ENCODE measurements at regions not wholly inside any gene's neighbourhood (a gene's known extent, or its start where the extent isn't known, plus 50 kb on each side); places are given as distances from the start of the nearest gene placed in this dataset.

GRCh38 chr9:118594428-118594827 is 774.8 kb downstream of the BRINP1 start:
- H3K27ac ChIP-seq (ENCODE audit: low read depth, low read length) = no peak overlapping the region
- no peaks in the 10 kb centered on the region for H3K36me3 Mint-ChIP-seq
- H3K4me1 Mint-ChIP-seq = no peaks in the 10 kb centered on the region
- no peaks in the 10 kb centered on the region for H3K27me3 Mint-ChIP-seq
- intact Hi-C loops (cut with micrococcal nuclease) = loop anchor here (10.0 kb wide), 1 partner anchor 60 kb away; no protein-coding TSS in a partner anchor
- no peaks in the 10 kb centered on the region for H3K27me3 ChIP-seq (ENCODE audit: insufficient read depth, low read length)
- no peaks in the 10 kb centered on the region for H3K36me3 ChIP-seq (ENCODE audit: insufficient read depth, low read length)
- no peaks in the 10 kb centered on the region for H3K4me1 ChIP-seq (ENCODE audit: insufficient read depth, low read length)
- POLR2A ChIA-PET (ENCODE audit: partially characterized antibody) = no interaction called here
- H3K9me3 ChIP-seq (ENCODE audit: control insufficient read depth in 1 of 2, low read length in 2 of 2) = no peaks in the 10 kb centered on the region
- H3K4me3 Mint-ChIP-seq = no peak overlapping the region
- no peak overlapping the region for H3K27ac Mint-ChIP-seq
- H3K9me3 Mint-ChIP-seq = peaks cover 0 to 13% (median 3%) of the 10 kb centered on the region in 8 donors
- CTCF ChIA-PET (ENCODE audit: partially characterized antibody) = no interaction called here
- H3K4me3 ChIP-seq (ENCODE audit: low read length in 2 of 2) = no peak overlapping the region
- DNase-seq = no peak

- CTCF ChIA-PET (ENCODE audit: partially characterized antibody) = no interaction called here
- Mint-ChIP-seq H3K36me3 (no peaks in the 10 kb centered on the region), H3K4me1 (no peaks in the 10 kb centered on the region), H3K9me3 (peaks cover 0 to 13% (median under 1%) of the 10 kb centered on the region in 8 donors), H3K4me3 (no peak overlapping the region), H3K27me3 (no peaks in the 10 kb centered on the region), H3K27ac (no peak overlapping the region)
- intact Hi-C loops (cut with micrococcal nuclease) = loop anchor here (10.0 kb wide), 1 partner anchor 61 kb away; no protein-coding TSS in a partner anchor
- no peak for DNase-seq
- Histone ChIP-seq H3K4me1 (ENCODE audit: insufficient read depth, low read length) (no peaks in the 10 kb centered on the region), H3K4me3 (ENCODE audit: low read length in 2 of 2) (no peak overlapping the region), H3K27me3 (ENCODE audit: insufficient read depth, low read length) (no peaks in the 10 kb centered on the region), H3K27ac (ENCODE audit: low read depth, low read length) (no peak overlapping the region), H3K9me3 (ENCODE audit: control insufficient read depth in 1 of 2, low read length in 2 of 2) (no peaks in the 10 kb centered on the region), H3K36me3 (ENCODE audit: insufficient read depth, low read length) (no peaks in the 10 kb centered on the region)
- POLR2A ChIA-PET (ENCODE audit: partially characterized antibody) = no interaction called here
Measured at GRCh38 chr9:118595719-118596305, 773.4 kb downstream of the BRINP1 start.

GRCh38 chr9:118596374-118597015 is 772.7 kb downstream of the BRINP1 start:
- H3K9me3 Mint-ChIP-seq = peaks cover 0 to 13% (median under 1%) of the 10 kb centered on the region in 8 donors
- no peak overlapping the region for H3K4me3 Mint-ChIP-seq
- ChIA-PET POLR2A (ENCODE audit: partially characterized antibody) (no interaction called here), CTCF (ENCODE audit: partially characterized antibody) (no interaction called here)
- no peak overlapping the region for H3K27ac ChIP-seq (ENCODE audit: low read depth, low read length)
- no peaks in the 10 kb centered on the region for H3K4me1 ChIP-seq (ENCODE audit: insufficient read depth, low read length)
- intact Hi-C loops (cut with micrococcal nuclease) = loop anchor here (10.0 kb wide), 1 partner anchor 62 kb away; no protein-coding TSS in a partner anchor
- DNase-seq = no peak
- no peaks in the 10 kb centered on the region for H3K9me3 ChIP-seq (ENCODE audit: control insufficient read depth in 1 of 2, low read length in 2 of 2)
- no peaks in the 10 kb centered on the region for H3K36me3 ChIP-seq (ENCODE audit: insufficient read depth, low read length)
- no peaks in the 10 kb centered on the region for H3K36me3 Mint-ChIP-seq
- H3K4me1 Mint-ChIP-seq = no peaks in the 10 kb centered on the region
- H3K4me3 ChIP-seq (ENCODE audit: low read length in 2 of 2) = no peak overlapping the region
- H3K27ac Mint-ChIP-seq = no peak overlapping the region
- no peaks in the 10 kb centered on the region for H3K27me3 Mint-ChIP-seq
- H3K27me3 ChIP-seq (ENCODE audit: insufficient read depth, low read length) = no peaks in the 10 kb centered on the region

- no peak for DNase-seq
- Histone ChIP-seq H3K9me3 (ENCODE audit: control insufficient read depth in 1 of 2, low read length in 2 of 2) (no peaks in the 10 kb centered on the region), H3K4me3 (ENCODE audit: low read length in 2 of 2) (no peak overlapping the region), H3K4me1 (ENCODE audit: insufficient read depth, low read length) (no peaks in the 10 kb centered on the region), H3K36me3 (ENCODE audit: insufficient read depth, low read length) (no peaks in the 10 kb centered on the region), H3K27ac (ENCODE audit: low read depth, low read length) (no peak overlapping the region), H3K27me3 (ENCODE audit: insufficient read depth, low read length) (no peaks in the 10 kb centered on the region)
- Mint-ChIP-seq H3K4me3 (no peak overlapping the region), H3K27me3 (no peaks in the 10 kb centered on the region), H3K9me3 (peaks cover 0 to 11% (median 0%) of the 10 kb centered on the region in 8 donors), H3K27ac (no peak overlapping the region), H3K4me1 (no peaks in the 10 kb centered on the region), H3K36me3 (no peaks in the 10 kb centered on the region)
- ChIA-PET POLR2A (ENCODE audit: partially characterized antibody) (no interaction called here), CTCF (ENCODE audit: partially characterized antibody) (no interaction called here)
- intact Hi-C loops (cut with micrococcal nuclease) = no loop called here
Measured at GRCh38 chr9:118606668-118607067, 762.6 kb downstream of the BRINP1 start.

GRCh38 chr9:118609355-118610044 is 759.7 kb downstream of the BRINP1 start:
- no peaks in the 10 kb centered on the region for H3K4me1 ChIP-seq (ENCODE audit: insufficient read depth, low read length)
- H3K36me3 Mint-ChIP-seq = no peaks in the 10 kb centered on the region
- intact Hi-C loops (cut with micrococcal nuclease) = no loop called here
- H3K4me3 ChIP-seq (ENCODE audit: low read length in 2 of 2) = no peak overlapping the region
- H3K27ac ChIP-seq (ENCODE audit: low read depth, low read length) = no peak overlapping the region
- no peaks in the 10 kb centered on the region for H3K4me1 Mint-ChIP-seq
- H3K9me3 ChIP-seq (ENCODE audit: control insufficient read depth in 1 of 2, low read length in 2 of 2) = no peaks in the 10 kb centered on the region
- H3K27ac Mint-ChIP-seq = no peak overlapping the region
- H3K27me3 ChIP-seq (ENCODE audit: insufficient read depth, low read length) = no peaks in the 10 kb centered on the region
- no peak overlapping the region for H3K4me3 Mint-ChIP-seq
- CTCF ChIA-PET (ENCODE audit: partially characterized antibody) = no interaction called here
- no peaks in the 10 kb centered on the region for H3K27me3 Mint-ChIP-seq
- H3K36me3 ChIP-seq (ENCODE audit: insufficient read depth, low read length) = no peaks in the 10 kb centered on the region
- no peak for DNase-seq
- peaks cover 0 to 12% (median 4%) of the 10 kb centered on the region in 8 donors for H3K9me3 Mint-ChIP-seq
- POLR2A ChIA-PET (ENCODE audit: partially characterized antibody) = no interaction called here

GRCh38 chr9:118612201-118612600 is 757.0 kb downstream of the BRINP1 start:
- H3K27me3 Mint-ChIP-seq = no peaks in the 10 kb centered on the region

GRCh38 chr9:118613996-118614395 is 755.2 kb downstream of the BRINP1 start:
- no peak overlapping the region for H3K27ac ChIP-seq (ENCODE audit: low read depth, low read length)
- no peaks in the 10 kb centered on the region for H3K4me1 ChIP-seq (ENCODE audit: insufficient read depth, low read length)
- H3K36me3 ChIP-seq (ENCODE audit: insufficient read depth, low read length) = no peaks in the 10 kb centered on the region
- no peak overlapping the region for H3K27ac Mint-ChIP-seq
- H3K27me3 Mint-ChIP-seq = no peaks in the 10 kb centered on the region
- H3K4me3 ChIP-seq (ENCODE audit: low read length in 2 of 2) = no peak overlapping the region
- POLR2A ChIA-PET (ENCODE audit: partially characterized antibody) = no interaction called here
- no peaks in the 10 kb centered on the region for H3K36me3 Mint-ChIP-seq
- no peak for DNase-seq
- H3K27me3 ChIP-seq (ENCODE audit: insufficient read depth, low read length) = no peaks in the 10 kb centered on the region
- H3K9me3 Mint-ChIP-seq = peaks cover 0 to 14% (median 9%) of the 10 kb centered on the region in 8 donors
- no peaks in the 10 kb centered on the region for H3K4me1 Mint-ChIP-seq
- intact Hi-C loops (cut with micrococcal nuclease) = no loop called here
- no peaks in the 10 kb centered on the region for H3K9me3 ChIP-seq (ENCODE audit: control insufficient read depth in 1 of 2, low read length in 2 of 2)
- no peak overlapping the region for H3K4me3 Mint-ChIP-seq
- CTCF ChIA-PET (ENCODE audit: partially characterized antibody) = no interaction called here

More at GRCh38 chr9:118612201-118612600, 757.0 kb downstream of the BRINP1 start:
- intact Hi-C loops (cut with micrococcal nuclease) = no loop called here
- ChIA-PET POLR2A (ENCODE audit: partially characterized antibody) (no interaction called here), CTCF (ENCODE audit: partially characterized antibody) (no interaction called here)
- Mint-ChIP-seq H3K4me1 (no peaks in the 10 kb centered on the region), H3K4me3 (no peak overlapping the region), H3K9me3 (peaks cover 0 to 14% (median 5%) of the 10 kb centered on the region in 8 donors), H3K36me3 (no peaks in the 10 kb centered on the region), H3K27ac (no peak overlapping the region)
- DNase-seq = no peak
- Histone ChIP-seq H3K9me3 (ENCODE audit: control insufficient read depth in 1 of 2, low read length in 2 of 2) (no peaks in the 10 kb centered on the region), H3K36me3 (ENCODE audit: insufficient read depth, low read length) (no peaks in the 10 kb centered on the region), H3K4me3 (ENCODE audit: low read length in 2 of 2) (no peak overlapping the region), H3K27ac (ENCODE audit: low read depth, low read length) (no peak overlapping the region), H3K27me3 (ENCODE audit: insufficient read depth, low read length) (no peaks in the 10 kb centered on the region), H3K4me1 (ENCODE audit: insufficient read depth, low read length) (no peaks in the 10 kb centered on the region)

All from CD4-positive, alpha-beta memory T cell (primary cell).